Lower leg skin (tissue), 3 donors: ENCODE measurements at regions not wholly inside any gene's neighbourhood (a gene's known extent, or its start where the extent isn't known, plus 50 kb on each side); places are given as distances from the start of the nearest gene placed in this dataset.

Experiments
- CTCF ChIP-seq, 3 donors: fragments of 450-650 bp; IDR thresholded peaks; one replicate each; pipeline ENCODE4 v1.5.1; 2016; ENCODE audit warnings: antibody characterized with exemption in 3 of 3, mild to moderate bottlenecking in 3 of 3, moderate library complexity in 2 of 3
- POLR2A ChIP-seq, 2 donors: fragments of 450-650 bp; IDR thresholded peaks; one replicate each; pipeline ENCODE4 v1.6.1; 2016 to 2017; ENCODE audit warnings: antibody characterized with exemption in 2 of 2, mild to moderate bottlenecking in 1 of 2, moderate library complexity in 1 of 2

GRCh38 chr10:10600004-10600403 lies 417.7 kb upstream of the CELF2 start:
- no peak for TF ChIP-seq CTCF (IDR thresholded peaks at IDR 0.05)
- TF ChIP-seq POLR2A (IDR thresholded peaks at IDR 0.05), result no peak
